ENCODE measurements at regions not wholly inside any gene's neighbourhood (a gene's known extent, or its start where the extent isn't known, plus 50 kb on each side); places are given as distances from the start of the nearest gene placed in this dataset.

- no peak for TF ChIP-seq CTCF (IDR thresholded peaks at IDR 0.05)
- no peak for TF ChIP-seq POLR2A (IDR thresholded peaks at IDR 0.05)
These were observed 546.0 kb upstream of the EPHA5 start for GRCh38 chr4:66216252-66216651.
